ENCODE measurements at regions not wholly inside any gene's neighbourhood (a gene's known extent, or its start where the extent isn't known, plus 50 kb on each side); places are given as distances from the start of the nearest gene placed in this dataset.

GRCh38 chr12:43099691-43100163 is 452.3 kb downstream of the ADAMTS20 start:
- H3K4me3 Mint-ChIP-seq = no peak overlapping the region
- no peak overlapping the region for H3K27ac Mint-ChIP-seq
- H3K4me1 Mint-ChIP-seq = no peaks in the 10 kb centered on the region
- no peaks in the 10 kb centered on the region for H3K4me1 ChIP-seq (ENCODE audit: control insufficient read depth in 1 of 2, insufficient read depth in 2 of 2, low read length in 2 of 2)
- H4K20me1 ChIP-seq (ENCODE audit: insufficient read depth, low read length) = no peaks in the 10 kb centered on the region
- H3K9ac ChIP-seq (ENCODE audit: insufficient read depth, low read length, poor library complexity, severe bottlenecking) = no peak overlapping the region
- intact Hi-C loops (cut with micrococcal nuclease) = loop anchor here in 1 of 2 donors (2.0 kb wide), 1 partner anchor 37 kb away; no protein-coding TSS in a partner anchor
- TF ChIP-seq, protein P1, sequence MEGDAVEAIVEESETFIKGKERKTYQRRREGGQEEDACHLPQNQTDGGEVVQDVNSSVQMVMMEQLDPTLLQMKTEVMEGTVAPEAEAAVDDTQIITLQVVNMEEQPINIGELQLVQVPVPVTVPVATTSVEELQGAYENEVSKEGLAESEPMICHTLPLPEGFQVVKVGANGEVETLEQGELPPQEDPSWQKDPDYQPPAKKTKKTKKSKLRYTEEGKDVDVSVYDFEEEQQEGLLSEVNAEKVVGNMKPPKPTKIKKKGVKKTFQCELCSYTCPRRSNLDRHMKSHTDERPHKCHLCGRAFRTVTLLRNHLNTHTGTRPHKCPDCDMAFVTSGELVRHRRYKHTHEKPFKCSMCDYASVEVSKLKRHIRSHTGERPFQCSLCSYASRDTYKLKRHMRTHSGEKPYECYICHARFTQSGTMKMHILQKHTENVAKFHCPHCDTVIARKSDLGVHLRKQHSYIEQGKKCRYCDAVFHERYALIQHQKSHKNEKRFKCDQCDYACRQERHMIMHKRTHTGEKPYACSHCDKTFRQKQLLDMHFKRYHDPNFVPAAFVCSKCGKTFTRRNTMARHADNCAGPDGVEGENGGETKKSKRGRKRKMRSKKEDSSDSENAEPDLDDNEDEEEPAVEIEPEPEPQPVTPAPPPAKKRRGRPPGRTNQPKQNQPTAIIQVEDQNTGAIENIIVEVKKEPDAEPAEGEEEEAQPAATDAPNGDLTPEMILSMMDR (IDR thresholded peaks at IDR 0.05) = no peak
- WGBS (ENCODE audit: insufficient coverage) = no CpG with 5 or more reads among the region's 3 CpGs
- H3K27me3 Mint-ChIP-seq (ENCODE audit: low read depth in 3 of 3) = peaks cover 0 to 2% (median 0%) of the 10 kb centered on the region in 3 donors
- no peak overlapping the region for H3K27ac ChIP-seq (ENCODE audit: low read depth in 1 of 2, low read length in 2 of 2)
- H3K4me2 ChIP-seq (replicated peaks; ENCODE audit: extremely low read depth, low read length, poor library complexity, severe bottlenecking) = no peak overlapping the region
- H3K9me3 Mint-ChIP-seq = peaks cover 0 to 8% (median 3%) of the 10 kb centered on the region in 7 donors
- H3K9me3 ChIP-seq (replicated peaks in 1 of 2; ENCODE audit: control insufficient read depth in 1 of 2, insufficient read depth in 1 of 2, low read length in 2 of 2) = no peaks in the 10 kb centered on the region
- H3K36me3 ChIP-seq (replicated peaks in 1 of 2; ENCODE audit: control insufficient read depth in 1 of 2, insufficient read depth in 2 of 2, low read length in 2 of 2) = no peaks in the 10 kb centered on the region
- H3K4me3 ChIP-seq (replicated peaks in 1 of 3; ENCODE audit: low read depth in 2 of 3, low read length in 3 of 3) = no peak overlapping the region
- H3K36me3 Mint-ChIP-seq = no peaks in the 10 kb centered on the region
- no peak for DNase-seq
- no peak overlapping the region for H2AFZ ChIP-seq (ENCODE audit: insufficient read depth, low read depth, low read length, poor library complexity, severe bottlenecking)
- no peaks in the 10 kb centered on the region for H3K27me3 ChIP-seq (ENCODE audit: control insufficient read depth in 2 of 2, insufficient read depth in 2 of 2, low read length in 2 of 2)
- no peaks in the 10 kb centered on the region for H3K79me2 ChIP-seq (ENCODE audit: insufficient read depth, low read length)

DNA sequence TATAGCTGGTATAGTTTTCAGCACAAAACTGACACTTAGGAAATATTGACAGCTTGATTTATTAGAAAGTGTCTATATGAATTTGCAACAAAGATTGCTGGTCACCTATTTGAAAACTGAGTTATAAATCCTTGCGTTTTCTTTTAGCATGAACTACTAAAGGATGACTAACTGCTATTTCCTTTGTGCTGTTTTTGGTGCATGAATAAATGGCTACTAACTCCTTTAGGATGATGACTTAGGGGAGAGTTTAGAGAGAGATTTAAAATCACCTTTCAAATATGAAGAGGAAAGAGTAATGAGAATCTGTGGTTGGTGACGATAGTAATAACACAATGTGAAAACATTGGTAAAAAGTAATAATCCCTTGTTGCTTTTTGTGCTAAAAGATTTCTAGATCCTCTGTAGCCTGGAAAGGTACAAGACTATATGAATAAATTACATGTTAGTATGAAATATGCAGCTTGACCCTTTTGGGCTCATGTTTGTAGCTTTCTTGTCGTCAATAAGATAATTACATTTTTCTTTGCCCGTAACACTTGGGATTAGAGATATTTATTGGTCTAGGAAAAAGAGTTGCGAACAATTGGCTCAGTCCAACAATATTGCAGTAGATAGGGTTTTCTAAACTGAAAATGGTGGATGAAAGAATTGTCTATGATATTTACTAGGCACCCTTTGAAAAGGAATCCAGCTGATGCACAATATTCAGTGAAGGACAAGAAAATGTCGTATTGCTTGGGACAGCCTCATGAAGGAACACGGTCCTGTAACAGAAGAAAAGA is 453.0 kb downstream of the ADAMTS20 start:
- intact Hi-C loops (cut with micrococcal nuclease) = no loop called here
- H3K27ac ChIP-seq (ENCODE audit: low read depth in 1 of 2, low read length in 2 of 2) = no peak overlapping the region
- no peak for DNase-seq
- no peaks in the 10 kb centered on the region for H3K36me3 ChIP-seq (replicated peaks in 1 of 2; ENCODE audit: control insufficient read depth in 1 of 2, insufficient read depth in 2 of 2, low read length in 2 of 2)
- no peak overlapping the region for H3K4me3 ChIP-seq (replicated peaks in 1 of 3; ENCODE audit: low read depth in 2 of 3, low read length in 3 of 3)
- no peaks in the 10 kb centered on the region for H3K27me3 ChIP-seq (ENCODE audit: control insufficient read depth in 2 of 2, insufficient read depth in 2 of 2, low read length in 2 of 2)
- no peak overlapping the region for H3K4me2 ChIP-seq (replicated peaks; ENCODE audit: extremely low read depth, low read length, poor library complexity, severe bottlenecking)
- H3K27me3 Mint-ChIP-seq (ENCODE audit: low read depth in 3 of 3) = peaks cover 0 to 2% (median 0%) of the 10 kb centered on the region in 3 donors
- TF ChIP-seq, protein P1 (IDR thresholded peaks at IDR 0.05) = no peak
- no peak overlapping the region for H3K4me3 Mint-ChIP-seq
- no peaks in the 10 kb centered on the region for H3K4me1 ChIP-seq (ENCODE audit: control insufficient read depth in 1 of 2, insufficient read depth in 2 of 2, low read length in 2 of 2)
- 90% methylated on average over 2 of the region's 7 CpGs for WGBS (ENCODE audit: insufficient coverage)
- no peak overlapping the region for H3K9ac ChIP-seq (ENCODE audit: insufficient read depth, low read length, poor library complexity, severe bottlenecking)
- peaks cover 0 to 5% (median 3%) of the 10 kb centered on the region in 7 donors for H3K9me3 Mint-ChIP-seq
- H3K27ac Mint-ChIP-seq = no peak overlapping the region
- no peak overlapping the region for H2AFZ ChIP-seq (ENCODE audit: insufficient read depth, low read depth, low read length, poor library complexity, severe bottlenecking)
- H3K36me3 Mint-ChIP-seq = no peaks in the 10 kb centered on the region
- H4K20me1 ChIP-seq (ENCODE audit: insufficient read depth, low read length) = no peaks in the 10 kb centered on the region
- no peaks in the 10 kb centered on the region for H3K4me1 Mint-ChIP-seq
- H3K9me3 ChIP-seq (replicated peaks in 1 of 2; ENCODE audit: control insufficient read depth in 1 of 2, insufficient read depth in 1 of 2, low read length in 2 of 2) = no peaks in the 10 kb centered on the region
- no peaks in the 10 kb centered on the region for H3K79me2 ChIP-seq (ENCODE audit: insufficient read depth, low read length)
